GM21576 (cell line): ENCODE measurements at regions not wholly inside any gene's neighbourhood (a gene's known extent, or its start where the extent isn't known, plus 50 kb on each side); places are given as distances from the start of the nearest gene placed in this dataset.

Source experiments
- ATAC-seq: cut with Tn5 transposase; IDR thresholded peaks from one replicate; pipeline ENCODE4 v1.9.1; 2021; ENCODE audit warnings: mild to moderate bottlenecking, moderate library complexity; ENCODE audit not compliant: unreplicated experiment

DNA sequence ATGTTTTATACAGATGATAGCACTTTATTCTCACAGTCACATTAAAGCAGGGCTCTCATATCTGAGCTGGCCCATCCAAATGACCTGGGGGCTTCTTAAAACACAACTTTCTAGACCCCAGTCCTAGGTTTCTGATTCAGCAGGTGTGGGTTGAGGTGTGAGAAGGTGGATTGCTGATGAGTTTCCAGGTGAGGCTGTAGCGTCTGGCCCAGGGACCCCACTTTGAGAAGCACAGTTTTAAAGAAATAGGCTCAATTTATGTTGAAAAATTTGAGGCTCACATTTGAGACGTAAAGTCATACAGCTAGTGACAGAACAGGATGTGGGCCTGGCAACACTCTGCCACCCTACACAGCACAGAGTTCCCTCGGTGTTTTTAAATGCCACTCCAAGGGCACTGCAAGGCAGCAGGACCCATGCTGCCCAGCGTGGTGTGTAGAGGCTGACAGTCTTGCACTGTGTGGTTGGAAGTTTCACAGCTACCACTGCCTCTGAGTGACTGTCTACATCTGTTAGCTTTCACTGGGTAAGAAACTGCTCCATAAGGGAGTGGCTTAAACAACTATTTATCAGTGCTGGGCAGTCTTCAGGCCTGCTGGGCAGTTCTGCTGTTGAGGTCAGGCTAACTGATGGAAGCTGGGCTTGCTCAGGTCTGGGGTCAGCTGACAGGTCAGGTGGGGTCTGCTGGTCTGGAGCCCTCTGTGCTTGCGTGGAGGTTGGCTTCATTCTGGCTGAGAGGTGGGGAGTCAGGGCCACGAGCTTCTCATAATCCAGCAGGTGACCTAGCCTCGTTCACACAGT lies 319.7 kb downstream of the CXCL12 start:
- ATAC-seq, result no peak

DNA sequence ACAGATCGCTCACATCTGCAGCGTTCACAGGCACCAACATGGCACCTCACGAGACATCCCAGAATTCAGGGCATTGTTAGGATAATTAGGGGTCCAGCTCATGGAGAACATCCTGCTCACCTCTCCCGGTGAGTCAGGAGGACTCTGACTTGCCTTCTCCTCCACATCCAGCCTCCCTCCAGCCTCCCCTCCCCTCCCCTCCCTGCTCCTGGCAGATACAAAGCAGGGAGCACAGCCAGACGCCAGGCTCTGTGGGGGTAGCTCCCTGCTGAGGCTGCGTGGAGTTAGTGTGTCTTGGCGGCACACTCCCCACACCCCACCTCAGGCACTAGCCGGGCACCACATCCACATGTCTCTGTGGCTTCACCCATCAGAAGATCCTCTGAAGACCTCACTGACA lies 320.6 kb downstream of the CXCL12 start:
- no peak for ATAC-seq

DNA sequence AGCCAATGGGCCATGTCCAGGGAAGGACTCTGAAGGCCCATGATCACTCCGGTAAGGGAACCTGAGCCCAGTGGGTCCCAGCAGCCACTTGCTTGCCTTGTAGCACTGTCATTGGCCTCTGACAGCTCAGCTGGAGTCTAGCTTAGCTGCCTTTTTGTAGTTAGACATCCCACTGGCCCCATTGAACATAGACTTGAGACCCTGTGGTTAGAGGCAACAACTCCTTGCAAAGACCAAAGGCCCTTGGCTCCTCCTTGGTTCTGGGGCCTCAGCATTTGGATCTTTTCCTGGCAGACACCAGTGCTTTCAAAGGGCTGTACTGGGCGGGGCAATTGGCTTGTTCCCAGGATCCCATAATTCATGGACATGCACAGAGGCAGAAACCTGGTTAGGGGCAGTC lies 321.2 kb downstream of the CXCL12 start:
- ATAC-seq, result no peak

DNA sequence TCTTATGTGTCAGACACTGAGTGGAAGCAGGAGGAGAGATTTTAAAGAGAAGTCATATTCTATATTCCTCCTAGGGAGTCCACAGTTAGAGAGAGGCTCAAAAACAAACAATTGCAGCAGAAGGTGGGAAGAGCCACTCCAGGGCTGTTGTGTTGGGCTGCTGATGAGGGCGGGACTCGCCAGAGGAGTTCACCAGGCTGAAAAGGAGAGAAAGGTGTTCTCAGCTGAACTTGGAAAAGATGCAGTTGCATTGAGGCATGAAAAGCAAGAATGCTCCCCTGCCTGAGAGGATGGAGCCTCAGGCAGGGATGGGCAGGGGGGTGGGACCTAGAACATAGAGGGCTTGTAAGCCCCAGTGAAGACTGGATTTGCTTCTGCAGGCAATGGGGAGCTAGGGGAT lies 324.2 kb downstream of the CXCL12 start:
- ATAC-seq, result no peak

DNA sequence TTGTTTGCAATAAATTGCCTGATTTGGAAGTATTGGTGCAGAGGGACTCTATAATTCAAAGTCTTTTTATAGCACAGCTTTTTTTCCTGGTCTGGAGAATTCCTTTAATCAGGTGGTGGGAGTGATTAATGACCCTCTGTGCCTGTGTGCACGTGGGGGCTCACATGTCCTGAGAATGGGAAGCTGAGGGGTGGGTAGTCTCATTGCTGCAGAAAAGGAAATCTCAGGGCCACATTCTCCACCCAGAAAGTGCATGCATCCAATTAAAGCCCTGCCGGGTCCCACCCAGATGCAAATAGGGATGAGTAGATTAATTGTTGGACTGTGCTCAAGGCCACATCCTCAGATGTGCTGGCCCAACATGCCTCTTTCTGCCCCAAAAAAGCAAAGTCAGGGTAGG lies 324.7 kb downstream of the CXCL12 start:
- ATAC-seq, result no peak

DNA sequence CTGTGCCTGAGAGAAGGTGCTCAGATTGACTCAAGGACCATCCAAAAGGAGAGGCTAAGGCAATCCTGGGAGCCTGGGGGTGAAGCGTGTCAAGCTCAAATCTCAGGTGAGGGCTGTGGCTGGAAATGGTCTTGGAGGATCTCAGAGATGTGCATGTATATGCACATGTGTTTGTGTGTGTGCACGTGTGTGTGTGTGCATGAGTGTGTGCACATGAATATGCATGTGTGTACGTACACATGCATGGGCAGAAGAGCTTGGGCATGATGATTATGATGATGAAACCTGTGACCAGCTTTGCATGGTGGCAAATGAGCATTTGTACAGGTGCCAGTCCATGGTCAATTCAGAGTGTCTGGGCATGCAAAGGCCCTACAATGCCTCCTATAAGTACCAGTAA lies 326.6 kb downstream of the CXCL12 start:
- no peak for ATAC-seq

DNA sequence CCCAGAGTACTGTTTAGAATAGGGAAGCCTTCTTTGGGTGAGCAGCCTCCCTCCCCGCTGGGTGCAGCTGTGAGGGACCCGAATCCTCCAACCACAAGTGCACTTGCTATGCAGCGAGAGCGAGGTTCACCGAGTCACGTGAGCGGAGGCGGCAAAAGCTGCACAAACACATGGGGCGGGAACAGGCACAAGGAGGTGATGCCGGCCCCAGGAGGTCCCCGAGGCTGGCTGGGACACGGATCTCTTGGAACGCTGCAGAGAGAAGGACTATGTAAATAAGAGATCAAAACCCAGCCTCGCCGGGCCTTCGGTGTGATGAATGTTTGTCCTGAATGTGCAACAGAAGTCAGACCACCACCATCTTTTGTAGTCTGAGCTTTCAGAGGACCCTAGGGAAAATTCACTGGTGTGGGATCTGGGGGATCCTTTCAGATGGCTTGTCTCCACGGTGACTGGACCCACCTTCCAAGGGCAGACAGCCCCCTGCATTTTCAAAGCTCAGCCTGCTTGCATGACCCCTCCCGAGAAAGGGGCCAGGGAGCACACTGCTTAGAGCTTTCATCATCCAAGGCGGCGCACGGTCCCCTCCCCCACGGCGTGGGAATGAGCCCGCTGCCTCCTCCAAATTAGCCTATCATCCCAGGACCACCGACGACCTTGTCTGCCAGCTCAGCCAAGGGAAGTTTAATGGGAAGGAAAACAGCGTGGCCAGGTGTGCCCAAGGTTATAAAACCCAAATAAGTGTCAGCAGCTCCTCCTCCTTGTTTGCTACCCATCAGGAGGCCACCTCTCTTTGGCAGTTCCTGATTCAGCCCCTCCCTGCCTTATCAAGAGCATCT lies 327.7 kb downstream of the CXCL12 start:
- ATAC-seq, result no peak

DNA sequence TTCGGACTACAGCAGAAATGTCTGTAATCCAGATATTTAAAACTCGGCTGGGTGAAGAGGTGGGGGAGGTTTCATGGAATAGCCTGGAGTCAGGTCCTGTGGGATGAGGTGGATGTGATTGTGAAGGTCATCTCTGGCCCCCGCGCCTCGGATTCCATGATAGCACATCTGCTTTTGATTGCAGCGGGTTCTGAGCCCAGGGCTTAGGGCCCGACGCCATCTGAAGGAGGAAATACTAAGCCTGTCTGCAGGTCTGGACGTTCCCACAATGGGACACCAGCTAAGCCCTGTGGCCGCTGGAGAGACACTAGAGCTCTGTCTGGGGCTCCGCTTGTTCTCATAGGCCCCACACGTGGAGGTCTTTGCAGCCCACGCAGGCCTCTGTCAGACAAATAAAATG lies 328.7 kb downstream of the CXCL12 start:
- ATAC-seq, result no peak

DNA sequence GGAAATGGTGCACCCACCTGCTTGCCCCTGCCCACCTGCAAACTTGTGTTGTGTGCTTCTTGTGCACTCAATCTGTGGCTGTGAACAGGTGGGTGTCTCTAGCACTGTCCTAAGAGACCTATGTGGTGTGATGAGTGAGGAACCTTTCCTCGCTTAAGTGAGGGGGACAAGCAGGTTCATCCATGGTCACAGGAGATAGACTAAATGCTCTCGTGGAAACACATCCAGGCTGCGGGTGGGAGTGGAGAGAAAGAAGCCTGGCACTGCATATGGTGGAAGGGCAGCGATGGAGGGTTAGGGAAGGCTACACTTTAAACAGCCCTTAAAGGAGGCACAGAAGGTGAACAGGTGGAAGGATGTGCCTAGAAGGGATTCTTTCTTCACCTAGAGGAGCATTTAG lies 330.9 kb downstream of the CXCL12 start:
- ATAC-seq, result no peak

DNA sequence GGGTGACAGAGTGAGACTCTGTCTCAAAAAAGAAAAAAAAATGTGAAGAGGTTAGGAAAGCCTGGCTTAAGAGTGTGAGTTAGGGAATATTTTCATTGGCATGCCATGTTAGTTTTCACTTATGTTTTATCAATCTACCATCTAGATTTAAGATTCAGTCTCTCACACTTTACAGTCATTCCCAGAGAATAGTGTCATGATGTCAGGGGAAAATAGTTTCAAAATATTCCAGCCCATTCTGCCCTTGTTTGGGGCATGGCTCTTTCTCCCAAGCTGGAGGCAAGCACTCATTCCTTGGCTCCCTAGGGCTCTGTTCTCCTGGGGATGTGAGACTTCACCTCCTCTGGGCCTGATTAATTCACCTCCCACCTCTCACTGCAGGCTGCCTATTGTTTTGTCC lies 331.5 kb downstream of the CXCL12 start:
- no peak for ATAC-seq

DNA sequence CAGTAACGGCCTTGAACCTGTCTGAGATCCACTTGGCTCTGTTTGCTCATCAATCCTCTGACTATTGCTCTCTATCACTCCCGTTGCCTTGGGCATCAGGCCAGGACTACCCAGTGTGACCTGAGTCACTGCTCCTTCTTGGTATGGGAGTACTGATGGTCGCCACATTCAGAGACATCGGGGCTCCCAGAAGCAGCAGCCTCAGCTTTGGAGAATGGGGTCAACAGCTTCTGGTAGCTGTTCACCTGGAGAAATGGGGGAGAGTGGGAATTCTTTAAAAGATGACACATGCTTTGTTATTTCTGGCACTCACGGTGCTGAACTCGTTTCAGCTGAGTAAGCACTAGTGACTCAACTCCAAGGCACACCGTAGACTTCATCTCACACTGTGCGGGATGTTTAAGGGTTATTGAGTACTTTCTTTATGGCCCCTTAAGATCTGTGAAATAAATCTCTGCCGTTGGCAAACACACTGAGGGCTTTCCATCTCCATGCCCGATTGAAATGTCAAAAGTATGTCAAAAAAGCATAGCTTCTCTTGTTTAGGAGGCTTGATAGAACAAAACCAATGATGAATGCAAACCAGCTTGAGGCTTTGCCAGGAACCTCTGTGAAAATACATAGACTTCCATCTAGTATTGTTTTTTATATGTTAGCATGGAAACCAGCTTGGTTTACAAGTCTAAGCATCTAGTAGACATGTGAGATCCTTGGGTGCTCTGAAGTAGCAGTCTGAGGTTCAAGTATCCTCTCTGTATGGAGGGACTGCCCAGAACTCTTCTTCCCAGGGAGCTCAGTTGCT lies 333.1 kb downstream of the CXCL12 start:
- no peak for ATAC-seq

DNA sequence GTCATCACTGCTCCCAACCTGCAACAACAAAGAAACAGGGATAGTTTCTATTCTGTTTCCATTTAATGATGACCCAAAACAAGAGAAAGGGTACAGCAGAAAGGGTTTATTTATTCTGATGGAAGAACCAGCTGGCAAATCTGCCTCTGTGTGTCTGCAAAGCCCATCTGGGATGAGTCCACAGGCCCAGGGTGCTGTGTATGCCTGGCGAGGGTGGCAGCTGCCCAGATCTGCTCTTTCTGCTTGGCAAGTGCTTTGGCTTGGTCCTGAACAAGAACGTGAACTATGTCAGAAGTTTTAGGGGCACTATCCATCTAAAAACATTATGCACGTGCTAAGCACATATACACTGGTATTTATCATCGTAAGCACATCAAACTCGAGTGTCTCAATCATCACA lies 333.8 kb downstream of the CXCL12 start:
- no peak for ATAC-seq

DNA sequence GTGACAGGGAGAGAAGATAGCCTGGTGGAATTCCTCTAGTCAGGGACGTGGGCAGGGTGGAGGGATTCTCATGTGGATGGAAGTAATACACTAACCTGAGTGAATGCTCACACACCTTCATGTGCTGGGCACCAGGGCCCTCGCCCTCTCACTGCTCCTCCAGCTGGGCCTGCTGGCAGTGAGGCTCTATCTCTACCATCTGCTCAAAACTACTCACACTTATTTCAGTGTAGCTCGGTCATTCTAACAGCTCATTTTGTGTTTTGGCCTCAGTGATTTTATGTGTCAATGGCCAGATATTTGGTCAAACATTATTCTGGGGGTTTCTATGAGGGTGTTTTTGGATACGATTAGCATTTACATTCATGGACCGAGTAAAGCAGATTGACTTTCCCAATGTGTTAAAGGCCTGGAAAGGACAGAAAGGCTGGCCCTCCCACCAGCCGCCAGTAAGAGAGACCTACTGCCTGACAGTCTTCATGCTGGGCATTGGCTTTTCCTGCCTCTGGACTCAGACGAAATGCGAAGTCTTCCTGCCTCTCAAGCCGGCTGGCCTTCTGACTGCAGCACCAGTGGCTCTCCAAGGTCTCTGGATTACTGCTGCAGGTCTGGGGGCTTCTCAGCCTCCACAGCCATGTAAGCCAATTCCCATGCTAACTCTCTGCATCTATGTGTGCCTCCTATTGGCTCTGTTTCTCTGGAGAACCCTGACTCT lies 335.4 kb downstream of the CXCL12 start:
- no peak for ATAC-seq

DNA sequence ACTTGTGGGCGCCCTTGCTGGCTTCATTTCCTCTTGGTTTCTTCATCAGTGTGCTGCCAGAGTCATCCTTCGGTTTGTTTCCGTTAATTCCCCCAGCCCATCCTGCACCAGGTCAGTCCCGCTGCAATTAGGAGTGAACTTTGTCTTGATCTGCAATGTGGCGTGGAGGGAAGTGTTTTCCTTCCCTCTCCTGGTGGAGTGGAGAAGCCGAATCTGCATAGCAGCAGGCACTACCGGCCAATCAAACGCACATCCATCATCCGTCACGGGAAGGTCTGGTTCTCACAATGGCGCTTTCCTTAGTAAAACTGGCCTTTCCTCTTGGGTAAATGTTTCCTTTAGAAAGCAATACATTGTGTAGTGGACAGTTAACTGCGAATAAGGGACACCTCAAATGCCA lies 337.5 kb downstream of the CXCL12 start:
- ATAC-seq, result no peak

DNA sequence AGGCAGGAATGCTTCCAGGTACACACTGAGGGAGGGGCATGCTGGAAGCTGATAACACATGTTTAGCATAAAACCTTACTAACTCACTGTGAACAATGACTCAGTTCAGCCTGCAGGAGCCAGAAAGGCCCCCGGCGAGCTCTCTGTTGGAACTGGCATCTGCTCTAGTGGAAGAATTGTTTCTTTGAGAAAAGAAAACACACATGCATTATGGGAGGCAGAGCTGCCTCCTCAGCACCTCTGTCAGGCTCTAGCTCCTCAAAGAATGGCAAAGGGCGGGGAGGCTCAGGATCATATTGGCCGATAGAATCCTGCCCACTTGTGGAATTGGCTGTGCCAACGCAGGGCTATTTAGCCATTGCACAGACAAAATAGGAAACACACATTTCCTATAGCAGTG lies 338.3 kb downstream of the CXCL12 start:
- ATAC-seq, result no peak

DNA sequence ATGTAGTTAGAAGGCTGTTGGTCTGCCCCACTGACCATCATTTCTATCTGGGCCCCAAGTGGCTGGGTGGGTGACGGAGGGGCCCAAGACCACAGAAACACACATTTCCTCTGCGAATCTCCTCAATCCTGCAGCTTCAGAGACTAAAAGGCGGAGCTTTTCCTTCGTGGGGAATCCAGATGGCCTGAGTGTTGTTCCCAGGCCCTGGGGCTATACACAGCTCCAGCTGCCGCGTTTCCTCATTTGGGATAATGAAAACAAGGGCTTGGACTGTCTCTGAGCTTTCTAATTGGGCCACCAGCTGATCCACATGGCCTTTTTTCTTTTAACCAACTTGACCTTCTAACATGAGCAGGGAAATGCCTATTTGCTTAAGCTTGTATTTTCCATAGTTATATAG lies 339.9 kb downstream of the CXCL12 start:
- ATAC-seq, result no peak

DNA sequence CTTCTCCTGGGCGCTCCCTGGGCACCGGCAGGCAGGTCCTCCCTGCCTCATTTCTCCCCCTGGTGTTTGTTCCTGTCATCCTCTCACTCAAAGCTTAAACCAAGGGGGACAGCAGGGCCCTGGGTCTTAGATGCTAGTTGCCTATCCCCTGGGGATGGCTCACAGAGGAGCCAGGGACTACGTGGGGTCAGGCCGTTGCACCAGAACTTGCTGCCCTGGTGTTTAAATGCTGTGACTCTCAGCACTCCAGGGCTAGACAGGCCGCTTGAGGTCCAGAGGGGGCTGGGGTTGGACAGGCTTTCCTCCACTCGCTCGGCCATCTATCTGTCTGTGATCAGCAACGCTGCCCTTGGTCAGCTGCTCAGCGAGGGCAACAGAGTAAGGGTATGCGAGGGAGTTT lies 340.3 kb downstream of the CXCL12 start:
- ATAC-seq, result no peak

DNA sequence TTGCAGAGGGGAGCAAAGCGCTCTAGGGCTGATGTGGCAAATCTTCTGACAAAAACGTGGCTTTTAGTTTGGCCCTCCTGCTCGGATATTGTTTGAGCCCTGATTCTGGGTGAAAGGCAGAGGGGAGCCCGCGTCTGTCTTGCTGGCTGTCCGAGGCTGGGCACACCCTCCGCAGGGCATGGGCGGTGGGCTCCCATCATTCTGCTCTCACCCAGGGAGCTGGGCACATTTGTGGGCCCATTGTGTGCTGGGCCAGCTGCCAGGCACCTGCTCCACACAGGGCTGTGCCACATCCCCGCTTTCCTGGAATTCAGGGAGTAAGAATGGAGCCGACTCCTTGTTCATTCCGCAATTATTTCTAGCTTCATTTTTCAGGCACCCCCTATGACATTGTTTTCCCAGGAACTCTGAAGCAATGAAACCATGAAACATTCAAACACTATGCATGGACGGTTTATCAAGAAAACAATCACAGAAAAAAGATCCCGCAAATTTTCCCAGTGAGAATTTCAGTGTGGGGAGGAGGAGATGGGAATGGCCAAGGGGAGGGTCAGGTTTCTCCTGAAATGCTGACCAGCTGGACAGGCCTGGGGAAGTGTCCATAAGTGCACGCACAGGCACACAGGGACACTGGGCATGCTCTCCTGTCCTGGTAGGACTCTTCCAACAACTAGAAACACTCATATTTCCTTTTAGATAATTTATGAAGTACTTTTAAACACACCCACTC lies 341.1 kb downstream of the CXCL12 start:
- ATAC-seq, result no peak

DNA sequence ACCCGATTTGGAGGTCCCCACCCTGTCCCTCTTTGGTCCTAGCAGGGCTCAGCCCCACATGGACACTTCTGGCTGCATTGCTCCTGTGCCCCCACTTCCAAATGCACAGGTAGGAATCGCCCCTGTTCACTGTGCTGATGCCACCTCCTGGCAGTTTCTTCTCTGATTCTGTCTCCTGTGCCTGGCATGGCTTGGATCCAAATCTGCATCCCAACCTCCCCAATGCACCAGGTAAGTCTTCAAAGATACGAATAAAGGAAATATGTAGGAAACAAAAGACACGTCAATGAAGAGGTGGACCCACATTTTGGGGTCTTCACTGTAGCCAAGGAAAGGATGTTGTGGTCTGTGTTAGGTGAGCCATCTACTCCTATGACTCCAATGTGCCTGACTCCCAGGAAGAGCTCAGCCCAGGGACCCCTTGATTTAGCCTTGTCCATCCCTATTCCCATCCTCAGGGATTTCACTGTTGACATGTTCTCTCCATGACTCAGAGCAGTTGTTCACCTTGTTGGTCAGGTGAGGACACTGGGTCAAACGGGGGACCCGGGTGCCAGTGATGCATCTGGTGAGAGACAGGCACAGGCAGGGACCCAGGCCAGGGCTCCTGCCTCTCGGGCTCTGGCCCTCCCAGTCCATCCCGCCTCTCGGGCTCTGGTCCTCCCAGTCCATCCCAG lies 341.8 kb downstream of the CXCL12 start:
- ATAC-seq, result no peak
